LNCaP clone FGC (cell line): ENCODE measurements at regions not wholly inside any gene's neighbourhood (a gene's known extent, or its start where the extent isn't known, plus 50 kb on each side); places are given as distances from the start of the nearest gene placed in this dataset.

Experiments
- DNase-seq: peaks from one replicate; pipeline ENCODE4 v3.0.0-alpha.2; 2011; ENCODE audit warnings: low read depth
- H3K4me3 ChIP-seq: 2 replicates; pipeline ENCODE4 v1.5.1; 2011; ENCODE audit warnings: mild to moderate bottlenecking, low read depth, low read length, control low read depth
- CTCF ChIP-seq: IDR thresholded peaks from 2 replicates; pipeline ENCODE4 v1.5.1; 2012; ENCODE audit warnings: mild to moderate bottlenecking; ENCODE audit not compliant: control insufficient read depth, insufficient read depth; ENCODE audit errors: extremely low read depth

GRCh38 chr16:18008356-18008755 lies 328.2 kb downstream of the NPIPA8 start:
- H3K4me3 ChIP-seq = no peak overlapping the region
- no peak for DNase-seq
- TF ChIP-seq CTCF = no peak

GRCh38 chr16:18003033-18003432 lies 333.5 kb downstream of the NPIPA8 start:
- no peak overlapping the region for H3K4me3 ChIP-seq
- TF ChIP-seq CTCF = no peak
- DNase-seq = no peak

DNA sequence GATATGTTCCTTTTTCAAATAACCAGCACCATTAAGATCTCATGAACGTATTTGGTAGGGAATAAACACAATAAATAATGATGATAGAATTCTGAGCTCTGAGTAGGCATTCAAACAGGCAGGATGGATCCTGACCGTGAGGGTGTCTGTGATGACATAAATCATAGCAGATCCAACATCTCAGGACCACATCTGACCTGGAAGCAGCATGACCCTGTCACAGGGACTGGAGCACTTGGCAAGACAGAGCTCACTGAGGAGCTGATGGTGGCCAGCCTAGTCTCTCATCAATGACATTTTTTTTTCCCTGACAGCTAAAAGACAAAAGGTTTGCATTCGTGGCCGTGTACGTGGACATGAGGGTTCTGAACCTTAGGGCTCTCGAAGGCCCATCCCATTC lies 337.5 kb downstream of the NPIPA8 start:
- no peak for TF ChIP-seq CTCF
- H3K4me3 ChIP-seq = no peak overlapping the region
- no peak for DNase-seq

GRCh38 chr16:17998550-17998949 lies 338.0 kb downstream of the NPIPA8 start:
- no peak for DNase-seq
- no peak for TF ChIP-seq CTCF
- no peak overlapping the region for H3K4me3 ChIP-seq

GRCh38 chr16:17994027-17994426 lies 342.5 kb downstream of the NPIPA8 start:
- no peak for DNase-seq
- H3K4me3 ChIP-seq = no peak overlapping the region
- no peak for TF ChIP-seq CTCF

DNA sequence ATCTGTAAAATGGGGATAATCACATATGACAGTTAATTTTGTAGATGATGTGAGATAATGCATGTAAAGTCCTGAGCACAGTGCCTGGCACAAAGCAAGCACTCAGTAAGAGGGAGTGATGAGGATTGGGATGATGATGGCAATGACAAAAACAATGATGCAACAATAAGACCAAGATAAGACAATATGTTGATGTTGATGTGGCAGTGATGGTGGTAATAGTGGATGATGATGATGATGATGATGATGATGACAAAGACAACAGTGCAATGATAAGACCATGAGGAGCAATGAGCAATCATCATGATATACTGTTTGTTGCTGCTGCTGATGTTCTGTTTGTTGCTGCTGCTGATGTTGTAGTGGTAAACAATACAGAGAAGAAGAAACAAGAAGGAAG lies 344.1 kb downstream of the NPIPA8 start:
- no peak for TF ChIP-seq CTCF
- no peak for DNase-seq
- no peak overlapping the region for H3K4me3 ChIP-seq

DNA sequence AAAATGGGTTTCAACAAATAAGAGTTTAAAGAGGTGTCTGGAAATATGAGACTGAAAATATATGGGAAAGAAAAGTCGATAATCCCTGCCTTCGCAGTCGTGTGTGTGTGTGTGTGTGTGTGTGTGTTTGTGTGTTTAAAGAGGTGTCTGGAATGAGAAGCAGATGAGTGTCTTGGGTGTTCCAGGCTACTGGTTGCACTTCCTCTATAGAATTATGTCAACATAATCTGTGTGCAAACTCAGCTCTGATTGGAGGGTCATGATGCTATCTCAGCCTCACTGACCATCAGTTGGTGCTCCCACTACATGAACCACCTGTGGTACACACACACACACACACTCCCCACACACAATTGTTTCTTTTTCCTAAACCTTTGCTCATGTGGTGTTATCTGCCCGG lies 347.3 kb downstream of the NPIPA8 start:
- TF ChIP-seq CTCF = no peak
- no peak overlapping the region for H3K4me3 ChIP-seq
- no peak for DNase-seq
